Right cardiac atrium (tissue), 5 donors: ENCODE measurements at regions not wholly inside any gene's neighbourhood (a gene's known extent, or its start where the extent isn't known, plus 50 kb on each side); places are given as distances from the start of the nearest gene placed in this dataset.
"Not testable (repeated sequence)": the region's sequence is repeated elsewhere in the genome, so short reads cannot be mapped to it uniquely, and the experiment has no call there.

Experiments
- ATAC-seq, 2 donors: fragments of 200-7000 bp; cut with Tn5 transposase; one replicate each; pipeline versions ENCODE4 v1.8.0 to v1.9.1; 2020; ENCODE audit warnings: moderate library complexity in 2 of 2, mild to moderate bottlenecking in 1 of 2
- DNase-seq, 3 donors: peaks; one replicate each; pipeline ENCODE4 v3.0.0-alpha.2; 2020
- H3K27ac ChIP-seq: one replicate; pipeline ENCODE4 v1.5.1; 2013; ENCODE audit warnings: mild to moderate bottlenecking, low read length, control low read depth, moderate library complexity
- H3K27me3 ChIP-seq: one replicate; pipeline ENCODE4 v1.6.1; 2013; ENCODE audit not compliant: control insufficient read depth, insufficient read depth
- H3K4me1 ChIP-seq: one replicate; pipeline ENCODE4 v1.6.1; 2013; ENCODE audit warnings: low read length; ENCODE audit not compliant: control insufficient read depth, insufficient read depth
- H3K4me3 ChIP-seq: one replicate; pipeline ENCODE4 v1.5.1; 2013; ENCODE audit warnings: low read length, control low read depth
- H3K9me3 ChIP-seq: one replicate; pipeline ENCODE4 v1.6.1; 2013; ENCODE audit warnings: low read length; ENCODE audit not compliant: control insufficient read depth
- WGBS: extraction: QIAGEN DNeasy Blood & Tissue Kit; methylation state at CpG from one replicate; pipeline ENCODE4 v1.1.7; 2013; 5-methylcytosine and 5-hydroxymethylcytosine counted together
- intact Hi-C, 4 donors: fragments of 100-400 bp; cut with DNase I; formaldehyde crosslinking; loops; one replicate each; pipeline versions ENCODE4 v1.11.0 to v1.14.0; 2022 to 2023
- donor health status: healthy with polysubstance abuse.
- donor health status: DM: no; HTN: yes; CAD: no.
- donor health status: DM: no; HTN: no; CAD: no.
- donor health status: DM: no; HTN: yes; CAD: no; lungs with severe emphysema.
- donor health status: DM: yes; HTN: yes; CAD: no.

DNA sequence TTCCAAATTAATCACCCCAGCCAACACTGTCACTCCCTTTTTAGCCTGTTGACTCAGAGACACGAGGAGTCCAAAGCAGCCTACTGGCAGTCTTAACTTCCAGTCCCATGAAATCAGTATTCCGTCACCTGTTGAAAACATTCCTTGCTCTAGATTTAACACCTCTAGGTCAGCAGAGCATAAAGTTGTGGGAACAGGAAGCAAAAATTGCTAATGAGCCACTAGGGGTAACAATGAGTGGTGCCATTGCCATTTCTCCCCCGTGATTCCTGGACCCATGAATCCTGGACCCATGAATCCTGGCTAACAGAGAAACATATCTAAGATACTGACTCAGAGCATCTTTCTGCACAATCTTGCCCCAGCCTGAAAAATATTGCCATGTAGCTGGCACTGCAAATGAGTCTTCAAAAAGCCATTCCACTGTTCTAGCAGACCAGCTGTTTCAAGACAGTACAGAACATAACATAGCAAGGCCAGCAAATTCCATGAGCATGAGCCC is 252.7 kb upstream of the PTER start:
- WGBS = 65% methylated on average over 3 of the region's 3 CpGs
- ATAC-seq (no peak), DNase-seq (no peak)
- Histone ChIP-seq H3K9me3 (no peaks in the 10 kb centered on the region), H3K27ac (no peak overlapping the region), H3K27me3 (no peaks in the 10 kb centered on the region), H3K4me1 (no peaks in the 10 kb centered on the region), H3K4me3 (no peak overlapping the region)
- intact Hi-C loops = no loop called here

DNA sequence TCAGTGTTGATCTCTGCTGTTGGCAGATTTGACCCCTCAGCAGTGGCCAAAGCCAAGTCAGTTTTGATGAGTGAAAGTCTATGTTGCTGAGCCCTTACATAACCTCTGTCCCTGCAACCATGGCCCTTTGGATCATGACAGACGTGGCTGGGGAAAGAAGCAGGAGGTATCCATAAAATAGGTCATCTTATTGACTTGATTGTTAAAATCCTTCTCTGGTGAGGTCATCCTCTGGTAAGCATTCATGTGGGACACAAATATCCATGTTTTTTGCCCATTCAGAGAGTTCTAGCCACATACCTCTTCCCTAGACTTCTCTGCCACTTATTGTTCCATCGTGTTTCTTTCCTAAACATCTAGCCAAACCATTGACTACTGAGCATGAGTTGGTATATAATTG is 251.9 kb upstream of the PTER start:
- WGBS = 64% methylated on average over 2 of the region's 2 CpGs

DNA sequence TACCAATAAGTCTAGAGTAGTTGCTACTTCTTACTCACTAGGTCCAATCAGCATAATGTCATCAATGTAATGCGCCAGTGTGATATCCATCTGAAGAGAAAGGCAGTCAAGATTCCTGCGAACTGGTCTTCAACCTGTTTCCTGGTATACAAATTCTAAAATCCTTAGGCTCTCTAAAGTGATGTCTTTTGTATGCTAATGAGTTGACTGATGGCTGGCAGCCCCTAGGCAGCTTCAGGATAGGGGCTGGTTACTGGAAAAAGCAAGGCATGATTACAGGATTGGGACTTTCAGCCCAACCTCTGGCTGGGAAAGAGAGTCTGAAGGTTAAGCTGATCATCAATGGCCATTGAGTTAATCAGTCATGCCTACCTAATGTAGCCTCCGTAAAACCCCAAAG is 250.2 kb upstream of the PTER start:
- intact Hi-C loops = no loop called here

More for the DNA sequence above, 251.9 kb upstream of the PTER start:
- Histone ChIP-seq H3K27me3 (no peaks in the 10 kb centered on the region), H3K27ac (no peak overlapping the region), H3K9me3 (no peaks in the 10 kb centered on the region), H3K4me1 (no peaks in the 10 kb centered on the region), H3K4me3 (no peak overlapping the region)
- intact Hi-C loops = no loop called here
- ATAC-seq = no peak
- no peak for DNase-seq

DNA sequence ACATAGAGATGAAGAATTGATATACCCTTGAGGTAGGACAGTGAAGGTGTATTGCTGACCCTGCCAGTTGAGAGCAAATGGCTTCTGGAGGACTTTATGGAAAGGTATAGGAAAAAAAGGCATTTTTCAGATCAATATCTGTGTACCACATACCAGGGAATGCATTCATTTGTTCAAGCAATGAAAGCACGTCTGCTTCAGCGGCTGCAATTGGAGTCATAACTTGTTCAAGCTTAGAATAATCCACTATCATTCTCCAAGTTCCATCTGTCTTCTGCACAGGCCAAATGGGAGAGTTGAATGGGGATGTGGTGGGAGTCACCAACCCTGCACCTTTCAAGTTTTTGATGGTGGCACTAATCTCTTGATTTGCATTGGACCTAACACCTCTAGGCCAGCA is 249.6 kb upstream of the PTER start:
- Histone ChIP-seq H3K27ac (no peak overlapping the region), H3K4me3 (no peak overlapping the region), H3K9me3 (no peaks in the 10 kb centered on the region), H3K27me3 (no peaks in the 10 kb centered on the region), H3K4me1 (no peaks in the 10 kb centered on the region)
- DNase-seq (no peak), ATAC-seq (no peak)
- WGBS = 77% methylated on average over 2 of the region's 2 CpGs
- intact Hi-C loops = no loop called here

More for the DNA sequence above, 250.2 kb upstream of the PTER start:
- Histone ChIP-seq H3K4me3 (no peak overlapping the region), H3K4me1 (no peaks in the 10 kb centered on the region), H3K27ac (no peak overlapping the region), H3K27me3 (no peaks in the 10 kb centered on the region), H3K9me3 (no peaks in the 10 kb centered on the region)
- ATAC-seq = no peak
- DNase-seq = no peak
- WGBS = 84% methylated on average over 3 of the region's 3 CpGs

- no peak overlapping the region for H3K4me3 ChIP-seq
- H3K4me1 ChIP-seq = no peaks in the 10 kb centered on the region
- H3K27ac ChIP-seq = no peak overlapping the region
- no peaks in the 10 kb centered on the region for H3K27me3 ChIP-seq
- no peaks in the 10 kb centered on the region for H3K9me3 ChIP-seq
- WGBS = 59% methylated on average over 5 of the region's 5 CpGs
- DNase-seq (no peak), ATAC-seq (no peak)
- intact Hi-C loops = no loop called here
Measured at GRCh38 chr10:16192337-16192736, 244.5 kb upstream of the PTER start.

GRCh38 chr10:16193241-16193640 is 243.6 kb upstream of the PTER start:
- ATAC-seq (no peak), DNase-seq (no peak)
- H3K4me3 ChIP-seq = no peak overlapping the region
- intact Hi-C loops = no loop called here
- H3K27me3 ChIP-seq = no peaks in the 10 kb centered on the region
- 80% methylated on average over 3 of the region's 3 CpGs for WGBS
- H3K9me3 ChIP-seq = no peaks in the 10 kb centered on the region
- H3K27ac ChIP-seq = no peak overlapping the region
- H3K4me1 ChIP-seq = no peaks in the 10 kb centered on the region

- Histone ChIP-seq H3K4me1 (no peaks in the 10 kb centered on the region), H3K27ac (no peak overlapping the region), H3K4me3 (no peak overlapping the region), H3K9me3 (no peaks in the 10 kb centered on the region), H3K27me3 (no peaks in the 10 kb centered on the region)
- ATAC-seq = no peak
- no peak for DNase-seq
- intact Hi-C loops = no loop called here
- 51% methylated on average over 1 of the region's 1 CpG for WGBS
Measured at GRCh38 chr10:16195178-16195769, 241.5 kb upstream of the PTER start.

- DNase-seq (no peak), ATAC-seq (no peak)
- Histone ChIP-seq H3K4me3 (no peak overlapping the region), H3K27ac (no peak overlapping the region), H3K9me3 (no peaks in the 10 kb centered on the region), H3K27me3 (no peaks in the 10 kb centered on the region), H3K4me1 (no peaks in the 10 kb centered on the region)
- intact Hi-C loops = no loop called here
- WGBS = 51% methylated on average over 2 of the region's 2 CpGs
Measured at GRCh38 chr10:16195894-16196293, 240.9 kb upstream of the PTER start.

GRCh38 chr10:16199216-16199615 is 237.6 kb upstream of the PTER start:
- Histone ChIP-seq H3K4me3 (no peak overlapping the region), H3K27me3 (no peaks in the 10 kb centered on the region), H3K27ac (no peak overlapping the region), H3K4me1 (no peaks in the 10 kb centered on the region), H3K9me3 (no peaks in the 10 kb centered on the region)
- 80% methylated on average over 4 of the region's 4 CpGs for WGBS
- intact Hi-C loops = no loop called here
- DNase-seq = no peak
- no peak for ATAC-seq

DNA sequence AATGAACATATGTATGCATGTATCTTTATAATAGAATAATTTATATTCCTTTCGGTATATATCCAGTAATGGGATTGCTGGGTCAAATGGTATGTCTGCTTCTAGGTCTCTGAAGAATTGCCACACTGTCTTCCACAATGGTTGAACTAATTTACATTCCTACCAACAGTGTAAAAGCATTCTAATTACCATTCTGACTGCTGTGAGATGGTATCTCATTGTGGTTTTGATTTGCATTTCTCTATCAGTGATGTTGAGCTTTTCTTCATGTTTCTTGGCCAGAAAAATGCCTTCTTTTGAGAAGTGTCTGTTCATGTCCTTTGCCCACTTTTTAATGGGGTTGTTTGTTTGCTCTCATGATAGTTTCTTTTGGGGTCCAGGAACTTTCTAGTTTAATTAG is 213.2 kb upstream of the PTER start:
- intact Hi-C loops, H3K9me3 ChIP-seq, ATAC-seq, H3K4me1 ChIP-seq, DNase-seq, H3K27me3 ChIP-seq, H3K4me3 ChIP-seq, H3K27ac ChIP-seq: not testable (repeated sequence)
- WGBS = 93% methylated on average over 1 of the region's 1 CpG

DNA sequence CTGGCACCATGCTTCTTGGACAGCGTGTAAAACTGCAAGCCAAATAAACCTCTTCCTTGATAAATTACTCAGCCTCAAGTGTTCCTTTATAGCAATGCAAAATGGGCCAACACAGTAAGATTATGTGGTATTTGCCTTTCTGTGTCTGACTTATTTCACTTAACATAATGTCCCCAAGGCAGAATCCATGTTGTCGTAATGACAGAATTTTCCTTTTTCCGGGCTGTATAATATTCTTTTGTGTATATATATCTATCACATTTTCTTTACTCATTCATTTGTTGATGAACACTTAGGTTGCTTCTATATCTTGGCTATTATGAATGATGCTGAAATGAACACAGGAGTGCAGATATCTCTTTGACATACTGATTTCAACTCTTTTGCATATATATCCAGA is 209.1 kb upstream of the PTER start:
- DNase-seq = no peak
- intact Hi-C loops = no loop called here
- Histone ChIP-seq H3K9me3 (no peaks in the 10 kb centered on the region), H3K4me3 (no peak overlapping the region), H3K27ac (no peak overlapping the region), H3K4me1 (no peaks in the 10 kb centered on the region), H3K27me3 (no peaks in the 10 kb centered on the region)
- 88% methylated on average over 3 of the region's 3 CpGs for WGBS
- no peak for ATAC-seq

GRCh38 chr10:16231176-16231575 is 205.6 kb upstream of the PTER start:
- WGBS = 85% methylated on average over 2 of the region's 2 CpGs
- H3K4me3 ChIP-seq = no peak overlapping the region
- no peak overlapping the region for H3K27ac ChIP-seq
- DNase-seq (no peak), ATAC-seq (no peak)
- H3K27me3 ChIP-seq = no peaks in the 10 kb centered on the region
- H3K4me1 ChIP-seq = no peaks in the 10 kb centered on the region
- intact Hi-C loops = no loop called here
- H3K9me3 ChIP-seq = no peaks in the 10 kb centered on the region
